GM18861 (cell line): ENCODE measurements at regions not wholly inside any gene's neighbourhood (a gene's known extent, or its start where the extent isn't known, plus 50 kb on each side); places are given as distances from the start of the nearest gene placed in this dataset.
"Not testable (repeated sequence)": the region's sequence is repeated elsewhere in the genome, so short reads cannot be mapped to it uniquely, and the experiment has no call there.

Source experiments
- ATAC-seq: cut with Tn5 transposase; IDR thresholded peaks from one replicate; pipeline ENCODE4 v1.9.1; 2021; ENCODE audit not compliant: unreplicated experiment

DNA sequence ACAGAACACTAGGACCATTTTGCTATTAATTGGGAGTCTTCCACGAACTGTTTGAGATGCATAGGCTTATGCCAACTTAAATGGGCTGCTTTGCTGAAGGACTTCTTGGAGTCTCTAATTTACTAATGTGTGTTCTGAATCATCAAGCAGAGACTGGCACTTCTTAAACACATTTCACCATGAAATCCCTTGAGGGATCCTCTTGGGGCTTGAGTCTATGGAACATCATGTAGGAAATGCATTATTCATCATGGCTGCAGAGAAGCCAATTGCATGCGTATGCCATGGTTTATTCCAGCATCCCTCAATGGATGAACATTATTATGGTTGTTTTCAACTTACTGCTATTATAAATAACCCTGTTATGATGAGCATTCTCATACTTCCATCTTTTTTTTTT, 73.4 kb downstream of the FGD2 start:
- ATAC-seq = no peak

- no peak for ATAC-seq
These were observed 75.7 kb downstream of the FGD2 start for GRCh38 chr6:37081042-37081607.

GRCh38 chr6:37082390-37083130, 77.1 kb downstream of the FGD2 start:
- no peak for ATAC-seq

- ATAC-seq = no peak
These were observed 78.0 kb downstream of the FGD2 start for GRCh38 chr6:37083243-37084138.

DNA sequence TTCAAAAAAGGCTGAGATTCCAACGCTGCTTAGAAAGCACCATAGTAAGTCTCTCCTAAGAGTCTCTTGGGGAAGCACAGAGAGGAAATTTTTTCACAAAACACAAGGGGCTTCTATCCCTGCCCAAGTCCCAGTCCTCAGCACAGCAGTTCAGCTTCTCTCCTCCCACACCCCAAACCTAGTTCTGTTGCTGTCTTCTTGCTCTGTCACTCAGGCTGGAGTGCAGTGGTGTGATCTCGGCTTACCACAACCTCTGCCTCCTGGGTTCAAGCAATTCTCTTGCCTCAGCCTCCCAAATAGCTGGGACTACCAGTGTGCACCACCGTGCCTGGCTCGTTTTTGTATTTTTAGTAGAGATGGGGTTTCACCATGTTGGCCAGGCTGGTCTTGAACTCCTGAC, 79.2 kb downstream of the FGD2 start:
- not testable (repeated sequence) for ATAC-seq

GRCh38 chr6:37085198-37085597, 79.7 kb downstream of the FGD2 start:
- ATAC-seq = no peak

- no peak for ATAC-seq
These were observed 81.1 kb upstream of the PIM1 start for GRCh38 chr6:37088897-37089296.

DNA sequence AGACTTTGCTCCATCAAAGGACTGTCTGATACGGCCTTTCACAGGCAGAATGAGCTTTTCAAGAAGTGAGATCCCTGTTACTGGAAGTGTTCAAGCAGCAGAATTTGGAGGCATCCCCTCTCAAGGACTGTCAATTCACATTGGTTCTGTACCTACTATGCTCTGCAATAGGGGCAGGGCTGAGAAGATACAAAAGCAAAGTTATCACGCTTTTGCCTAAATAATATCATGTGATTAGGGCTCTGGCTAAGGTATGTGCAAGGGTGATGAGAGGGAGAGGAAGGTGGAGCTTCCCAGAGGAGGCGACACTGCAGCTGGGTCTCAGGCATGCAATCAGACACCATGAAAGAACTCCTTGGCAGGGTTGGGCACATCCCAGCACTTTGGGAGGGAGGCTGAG, 80.2 kb upstream of the PIM1 start:
- ATAC-seq = no peak

GRCh38 chr6:37091104-37091503, 78.8 kb upstream of the PIM1 start:
- not testable (repeated sequence) for ATAC-seq

DNA sequence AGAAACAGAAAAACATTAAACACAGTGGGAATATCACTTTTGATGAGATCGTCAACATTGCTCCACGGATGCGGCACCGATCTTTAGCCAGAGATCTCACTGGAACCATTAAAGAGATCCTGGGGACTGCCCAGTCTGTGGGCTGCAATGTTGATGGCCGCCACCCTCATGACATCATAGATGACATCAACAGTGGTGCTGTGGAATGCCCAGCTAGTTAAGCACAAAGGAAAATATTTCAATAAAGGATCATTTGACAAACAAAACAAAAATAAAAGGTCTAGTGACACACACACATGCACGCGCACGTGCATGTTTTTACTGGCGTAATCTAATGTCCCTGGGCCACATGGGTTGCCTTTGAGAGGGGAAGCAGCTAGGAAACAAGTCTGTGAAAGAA, 78.4 kb upstream of the PIM1 start:
- not testable (repeated sequence) for ATAC-seq

GRCh38 chr6:37092923-37093727, 76.8 kb upstream of the PIM1 start:
- ATAC-seq = no peak

DNA sequence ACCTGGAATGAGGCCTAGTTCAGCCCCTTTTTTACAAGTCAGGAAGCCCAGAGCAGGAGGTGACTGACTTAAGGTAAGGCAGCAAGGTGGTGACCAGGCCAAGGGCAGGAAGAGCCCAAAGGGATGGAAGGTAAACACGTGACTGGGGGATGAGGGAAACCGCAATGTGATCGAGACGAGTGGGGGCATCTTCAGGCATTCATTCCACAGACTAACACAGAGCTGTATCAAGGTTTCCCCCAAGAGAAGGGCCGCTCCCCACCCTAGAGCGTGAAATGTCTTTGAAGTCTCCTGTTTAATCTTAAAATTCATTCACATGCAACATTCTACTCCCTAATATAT, 76.3 kb upstream of the PIM1 start:
- ATAC-seq = no peak

- ATAC-seq = no peak
These were observed 74.0 kb upstream of the PIM1 start for GRCh38 chr6:37095997-37096396.

DNA sequence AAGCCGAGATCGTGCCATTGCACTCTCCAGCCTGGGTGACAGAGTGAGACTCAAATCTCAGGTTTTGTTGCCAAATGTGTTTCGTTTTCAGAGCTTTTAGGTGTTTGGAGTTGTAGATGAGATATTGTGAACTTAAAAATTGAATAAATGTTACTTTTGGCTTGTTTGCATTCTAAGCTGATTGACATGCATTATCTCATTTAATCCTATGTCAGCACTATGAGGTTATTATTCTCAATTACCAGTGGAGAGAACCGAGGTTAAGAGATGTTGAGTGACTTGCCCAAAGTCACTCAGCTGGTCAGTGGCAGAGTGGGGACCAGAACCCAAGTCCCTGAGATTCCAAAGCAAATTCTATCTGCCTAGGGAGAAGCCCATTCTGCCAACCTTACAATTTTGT, 72.6 kb upstream of the PIM1 start:
- ATAC-seq = no peak

DNA sequence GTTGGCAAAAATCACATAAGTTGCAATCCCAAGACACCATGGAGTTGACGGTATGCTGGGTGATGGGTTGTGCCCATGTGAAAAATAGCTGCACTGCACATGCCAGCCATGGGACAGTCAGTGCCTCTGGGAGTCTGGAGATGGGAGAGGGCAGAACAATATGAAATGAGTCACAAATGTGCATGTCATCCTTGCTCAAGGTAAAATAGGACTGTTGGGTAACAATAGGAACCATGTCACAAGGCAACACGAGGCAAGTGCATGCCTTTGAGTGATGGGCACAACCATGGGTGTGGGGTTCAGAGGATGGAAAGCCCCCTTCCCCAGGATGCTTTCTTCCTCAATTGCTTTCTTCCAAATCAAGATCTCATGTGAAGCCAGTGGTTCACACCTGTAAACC, 70.5 kb upstream of the PIM1 start:
- ATAC-seq = no peak

DNA sequence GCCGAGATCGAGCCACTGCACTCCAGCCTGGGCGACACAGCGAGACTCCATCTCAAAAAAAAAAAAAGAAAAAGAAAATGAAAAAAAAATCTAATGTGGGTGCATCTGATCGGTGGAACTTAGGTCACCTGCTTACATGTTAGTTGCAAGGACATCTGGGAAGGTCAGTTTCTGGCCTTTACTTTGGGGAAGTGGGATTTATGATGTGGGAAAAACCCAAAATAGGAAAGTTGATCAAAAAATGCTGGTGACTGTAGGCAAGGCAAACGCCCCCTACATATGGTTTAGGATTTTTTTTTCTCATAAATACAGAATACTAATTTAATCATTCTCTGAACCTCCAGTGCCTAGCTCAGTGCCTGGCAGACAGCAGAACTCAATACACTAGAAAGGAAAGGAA, 69.2 kb upstream of the PIM1 start:
- ATAC-seq = no peak

GRCh38 chr6:37101991-37102298, 68.0 kb upstream of the PIM1 start:
- no peak for ATAC-seq

DNA sequence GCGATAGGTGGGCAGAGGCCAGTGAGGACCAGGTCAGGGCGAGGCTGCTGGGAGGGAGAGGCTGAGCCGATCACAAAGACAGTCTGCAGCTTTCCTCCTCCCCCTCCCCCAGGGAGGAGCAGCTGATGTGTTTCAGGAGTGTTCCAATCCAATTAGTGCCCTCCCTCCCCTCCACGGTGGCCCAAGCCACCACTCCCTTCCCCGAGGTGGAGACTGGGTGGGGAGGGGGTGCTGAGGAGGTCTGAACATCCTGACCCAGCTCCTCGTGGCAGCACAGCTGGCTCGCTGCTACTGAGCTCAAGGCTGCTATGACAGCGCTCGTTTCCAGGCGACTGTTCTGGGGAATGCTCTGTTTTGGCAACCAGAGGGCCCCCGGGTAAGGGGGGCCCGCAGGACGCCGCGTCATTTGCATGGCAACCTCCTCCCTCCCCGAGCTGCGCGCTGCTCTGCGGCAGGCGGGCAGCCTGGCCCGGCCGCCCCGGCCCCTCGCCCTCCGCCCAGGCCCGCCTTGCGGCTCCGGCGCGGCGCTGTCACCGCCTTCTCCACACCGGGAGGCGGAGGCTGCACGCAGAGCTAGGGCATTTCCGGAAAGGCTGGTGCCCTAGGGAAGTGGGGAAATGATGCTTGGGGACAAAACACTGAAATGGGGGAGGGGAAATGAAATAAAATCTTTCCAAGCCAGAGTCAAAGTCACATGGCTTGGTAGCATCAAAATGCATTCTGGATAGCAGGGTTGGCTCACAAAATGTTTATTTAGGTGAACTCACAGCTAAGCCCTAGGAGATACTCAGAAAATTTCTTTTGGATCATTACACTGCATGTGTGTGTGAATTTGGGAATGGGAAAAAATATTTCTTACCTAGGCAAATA, 67.4 kb upstream of the PIM1 start:
- ATAC-seq = peak; percentile 73

GRCh38 chr6:37103169-37104039, 66.5 kb upstream of the PIM1 start:
- ATAC-seq = no peak

GRCh38 chr6:37104824-37105147, 65.2 kb upstream of the PIM1 start:
- no peak for ATAC-seq
